Ureter (tissue), 1 donor: ENCODE measurements at regions not wholly inside any gene's neighbourhood (a gene's known extent, or its start where the extent isn't known, plus 50 kb on each side); places are given as distances from the start of the nearest gene placed in this dataset.

Experiments used
- DNase-seq: peaks from one replicate; pipeline ENCODE4 v3.0.0-alpha.2; 2020; ENCODE audit warnings: low spot score
- donor health status: DM: yes; HTN: yes; CAD: no.

DNA sequence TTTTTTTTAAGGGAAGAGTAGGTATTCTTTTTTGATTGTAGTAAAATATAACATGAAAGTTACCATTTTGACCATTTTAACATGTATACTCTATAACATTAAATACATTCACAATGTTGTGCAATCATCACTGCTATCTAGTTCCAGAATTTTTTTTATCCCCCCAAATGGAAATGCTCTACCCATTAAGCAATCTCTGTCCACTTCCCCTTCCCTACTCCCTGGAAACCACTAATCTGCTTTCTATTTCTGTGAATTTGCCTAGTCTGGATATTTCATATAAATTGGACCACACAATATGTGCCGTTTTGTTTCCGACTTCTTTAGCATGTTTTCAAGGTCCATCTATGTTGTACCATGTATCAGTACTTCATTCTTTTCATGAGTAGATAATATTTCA is 429.5 kb downstream of the TLE1 start:
- DNase-seq, result no peak

DNA sequence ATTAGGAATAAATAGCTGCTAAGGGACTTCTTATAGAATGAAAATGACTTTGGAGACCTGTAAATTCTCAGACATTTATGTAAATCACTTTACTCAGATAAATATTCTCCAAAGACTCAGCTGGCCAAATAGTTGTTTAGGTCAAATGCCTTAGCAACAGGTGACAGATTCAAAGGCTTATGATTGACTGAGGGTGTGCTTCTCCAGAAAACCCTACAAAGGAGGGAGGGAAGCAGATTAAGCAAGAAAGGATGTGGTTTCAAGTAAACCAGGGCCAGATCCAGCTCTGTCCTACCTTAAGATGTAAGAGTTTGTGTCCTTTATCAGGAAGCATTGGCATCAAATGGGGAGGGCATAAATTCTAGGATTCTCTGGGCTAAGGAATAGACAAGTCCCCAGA is 433.0 kb downstream of the TLE1 start:
- no peak for DNase-seq

DNA sequence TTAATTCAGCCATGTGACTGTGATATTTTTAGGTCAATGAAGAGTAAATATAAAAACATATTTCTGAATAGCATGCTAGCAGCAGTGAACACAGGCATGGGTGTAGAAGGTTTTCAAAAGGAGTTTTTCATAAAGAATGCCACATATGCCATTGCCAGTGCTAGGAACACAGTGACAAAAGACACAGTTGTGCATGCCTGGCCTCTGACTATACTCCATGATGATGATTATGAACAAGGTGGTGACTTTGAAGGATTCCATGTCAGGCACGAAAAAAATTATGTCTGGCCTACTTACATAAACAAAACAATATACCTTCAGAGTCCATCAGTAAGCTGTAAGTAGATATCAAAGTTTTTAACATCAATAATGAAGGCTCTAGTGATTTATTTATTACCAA is 438.7 kb downstream of the TLE1 start:
- DNase-seq, result no peak

DNA sequence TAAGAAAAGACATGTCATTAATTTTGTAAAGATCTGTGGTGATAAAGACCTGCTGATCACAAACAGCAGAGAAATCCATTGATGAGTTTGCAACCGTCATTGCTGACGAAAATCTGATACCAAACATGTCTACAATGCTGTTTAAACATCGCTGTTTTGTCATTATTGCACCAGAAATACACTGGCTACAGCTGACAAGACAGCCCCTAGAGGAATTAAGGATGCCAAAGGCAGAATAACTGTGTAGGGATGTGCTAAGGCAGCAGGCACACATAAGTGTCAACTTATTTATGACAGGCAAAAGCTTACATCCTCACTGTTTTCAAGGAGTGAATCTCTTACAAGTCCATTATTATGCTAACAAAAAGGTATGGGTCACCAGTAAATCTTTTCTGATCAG is 439.3 kb downstream of the TLE1 start:
- DNase-seq, result no peak

DNA sequence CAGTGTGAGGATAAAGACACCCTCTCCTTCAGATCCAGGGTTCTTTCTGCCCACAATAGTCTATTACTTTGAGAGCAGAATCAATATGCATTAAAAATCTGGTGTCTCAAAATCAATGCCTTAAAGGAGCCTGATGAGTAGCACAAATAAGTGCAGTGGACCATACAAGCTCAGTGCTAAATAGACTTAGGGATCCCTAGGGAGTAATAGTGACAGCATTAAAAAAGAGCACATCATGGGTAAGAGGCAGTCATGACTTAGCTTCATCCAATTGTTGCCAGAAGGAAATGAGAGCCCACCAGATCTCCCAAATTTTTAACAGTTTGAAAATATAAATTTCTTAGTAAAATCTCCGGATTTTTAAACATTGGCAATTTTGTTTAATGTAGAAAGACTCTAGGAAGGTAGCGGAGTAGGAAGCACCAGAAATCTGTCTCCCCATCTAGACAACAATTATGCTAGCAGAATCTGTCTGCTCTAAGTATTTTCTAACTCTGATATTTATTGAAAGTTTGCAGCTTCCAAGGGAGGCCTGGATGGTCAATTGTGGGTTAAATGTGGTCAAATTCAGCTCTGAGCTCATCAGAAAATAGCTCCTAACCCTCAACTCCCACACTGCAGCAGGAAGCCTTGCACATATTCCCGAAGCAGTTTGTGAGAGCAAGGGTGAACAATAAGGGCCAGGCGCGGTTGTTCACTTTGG is 443.9 kb downstream of the TLE1 start:
- DNase-seq, result no peak

DNA sequence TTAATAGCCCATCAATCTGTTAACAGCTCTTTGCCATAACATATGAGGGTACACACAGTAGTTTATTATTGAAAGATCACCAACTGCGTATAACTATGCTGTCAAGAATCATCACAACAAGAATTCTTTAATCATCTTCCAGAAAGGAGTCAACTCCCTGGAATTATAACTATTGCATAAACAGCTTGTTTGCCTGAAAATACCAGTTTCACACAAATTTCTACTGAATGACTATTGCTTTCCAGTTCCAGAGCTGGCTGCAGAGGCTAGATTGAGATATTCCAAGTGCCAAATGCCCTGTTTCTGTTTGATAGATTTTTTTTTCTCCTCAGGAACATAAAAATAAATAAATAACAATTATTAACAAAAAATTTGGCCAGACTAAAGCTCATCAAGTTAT is 444.7 kb downstream of the TLE1 start:
- DNase-seq, result no peak

DNA sequence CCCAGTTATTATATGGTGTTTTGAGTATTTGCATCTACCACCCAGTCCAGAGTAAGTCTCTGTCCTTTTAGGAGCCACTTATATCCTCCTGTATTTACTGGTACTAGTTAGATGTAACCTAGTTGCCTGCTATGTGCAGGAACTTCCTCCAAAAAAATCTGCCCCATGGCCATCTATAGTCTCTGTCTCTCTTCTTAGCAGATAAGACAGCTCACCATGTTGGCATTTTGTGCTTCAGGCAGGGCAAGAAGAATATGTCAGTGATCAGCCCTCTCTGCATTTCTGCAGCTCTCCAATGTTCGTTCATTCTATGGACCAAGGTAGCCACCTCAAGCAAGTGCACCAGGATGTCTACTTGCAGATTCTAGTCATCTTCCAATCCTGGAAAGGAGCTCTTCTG is 446.5 kb downstream of the TLE1 start:
- no peak for DNase-seq

DNA sequence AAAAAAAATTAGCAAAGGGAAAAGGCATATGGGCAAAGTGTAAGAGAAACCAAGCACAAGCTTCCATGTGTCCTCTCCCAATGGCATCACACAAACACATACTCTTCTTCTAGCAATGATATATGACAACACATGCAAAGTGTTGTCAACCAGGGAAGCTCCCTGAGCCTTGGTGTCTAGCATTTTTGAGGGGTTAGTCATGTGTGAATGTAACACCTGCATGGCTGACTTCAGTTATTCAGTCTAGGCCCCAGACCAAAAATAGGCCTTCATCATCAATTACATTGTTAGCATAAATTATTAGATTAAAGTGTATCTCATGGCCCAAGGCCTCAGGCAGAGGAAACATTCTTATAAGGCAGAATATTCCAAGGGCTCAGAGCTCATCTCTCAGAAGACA is 450.0 kb downstream of the TLE1 start:
- DNase-seq, result no peak

DNA sequence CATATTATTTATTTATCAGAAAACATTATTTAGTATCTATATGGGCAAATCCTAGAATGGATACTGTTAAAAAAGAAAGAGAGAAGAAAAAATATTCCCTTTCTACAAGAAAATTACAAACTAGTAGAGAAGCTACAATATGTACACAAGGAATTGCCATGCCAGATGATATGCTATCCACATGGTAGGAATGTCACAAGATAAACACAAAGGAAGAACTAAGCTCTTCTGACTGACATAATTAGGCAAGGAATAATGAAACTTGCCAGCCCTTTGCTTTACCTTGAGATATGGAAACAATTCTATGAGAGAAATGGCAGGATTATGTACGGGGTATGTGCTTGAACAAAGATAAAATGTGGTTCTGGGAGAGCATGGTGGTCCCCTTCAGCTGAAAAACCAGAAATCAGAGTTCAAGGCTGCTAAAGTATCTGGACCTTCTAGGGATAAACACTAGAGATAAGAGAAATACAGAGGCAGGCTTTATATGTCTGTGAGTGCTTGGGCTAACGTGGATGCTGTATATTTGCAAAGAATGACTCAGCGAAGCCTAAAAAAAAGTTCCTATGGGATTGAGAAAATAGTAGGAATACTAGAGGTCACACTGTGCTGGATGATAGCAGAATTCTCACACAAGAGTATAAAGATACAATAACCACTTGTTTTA is 451.6 kb downstream of the TLE1 start:
- DNase-seq, result no peak

DNA sequence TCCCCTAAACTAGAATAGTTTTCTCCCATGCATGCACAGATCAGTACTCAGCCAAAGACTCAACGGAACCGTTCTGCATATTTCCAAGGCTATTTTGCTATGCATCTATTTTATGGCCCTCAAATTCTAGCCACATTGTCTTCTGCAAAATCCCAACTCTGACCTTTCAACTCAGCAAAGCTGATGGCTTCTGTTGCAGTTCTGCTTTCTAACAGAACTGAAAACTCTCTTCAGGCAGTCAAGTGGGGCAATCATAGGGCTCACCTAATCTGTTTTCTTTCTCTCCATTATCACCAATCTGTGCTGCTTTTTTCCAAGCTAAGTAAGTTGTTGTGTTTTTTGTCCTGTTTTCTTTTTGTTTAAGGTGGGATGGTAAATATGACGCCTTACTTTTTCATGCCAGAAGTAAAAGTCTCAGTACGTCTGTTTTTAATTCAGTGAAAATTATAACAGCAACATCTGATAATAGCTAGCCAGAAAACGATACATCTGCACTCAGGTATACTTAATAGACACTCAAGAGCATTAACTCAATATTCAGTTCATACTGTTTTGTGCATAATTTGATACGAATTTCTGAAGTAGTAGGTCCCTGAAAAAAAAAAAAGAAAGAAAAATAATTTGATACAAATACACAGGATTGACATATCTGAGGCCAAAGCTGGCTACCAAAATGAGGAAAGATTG is 454.3 kb downstream of the TLE1 start:
- no peak for DNase-seq

DNA sequence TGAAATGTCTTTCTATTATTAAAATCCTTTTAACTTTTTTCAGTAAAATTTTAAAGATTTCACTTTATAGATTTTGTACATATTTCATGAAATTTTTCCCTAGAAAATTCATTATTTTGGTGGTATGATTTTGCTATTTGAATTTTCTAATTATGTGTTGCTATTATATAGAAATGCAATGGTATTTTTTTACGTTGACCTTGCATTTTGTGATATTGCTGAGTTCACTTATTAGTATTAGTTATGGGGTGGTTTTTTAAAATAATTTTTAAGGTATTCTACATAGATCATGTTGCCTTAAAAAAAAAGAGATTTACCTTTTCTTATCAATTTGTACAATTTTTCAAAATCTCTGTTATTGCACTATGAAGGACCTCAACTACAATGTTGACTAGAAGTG is 458.3 kb downstream of the TLE1 start:
- no peak for DNase-seq

DNA sequence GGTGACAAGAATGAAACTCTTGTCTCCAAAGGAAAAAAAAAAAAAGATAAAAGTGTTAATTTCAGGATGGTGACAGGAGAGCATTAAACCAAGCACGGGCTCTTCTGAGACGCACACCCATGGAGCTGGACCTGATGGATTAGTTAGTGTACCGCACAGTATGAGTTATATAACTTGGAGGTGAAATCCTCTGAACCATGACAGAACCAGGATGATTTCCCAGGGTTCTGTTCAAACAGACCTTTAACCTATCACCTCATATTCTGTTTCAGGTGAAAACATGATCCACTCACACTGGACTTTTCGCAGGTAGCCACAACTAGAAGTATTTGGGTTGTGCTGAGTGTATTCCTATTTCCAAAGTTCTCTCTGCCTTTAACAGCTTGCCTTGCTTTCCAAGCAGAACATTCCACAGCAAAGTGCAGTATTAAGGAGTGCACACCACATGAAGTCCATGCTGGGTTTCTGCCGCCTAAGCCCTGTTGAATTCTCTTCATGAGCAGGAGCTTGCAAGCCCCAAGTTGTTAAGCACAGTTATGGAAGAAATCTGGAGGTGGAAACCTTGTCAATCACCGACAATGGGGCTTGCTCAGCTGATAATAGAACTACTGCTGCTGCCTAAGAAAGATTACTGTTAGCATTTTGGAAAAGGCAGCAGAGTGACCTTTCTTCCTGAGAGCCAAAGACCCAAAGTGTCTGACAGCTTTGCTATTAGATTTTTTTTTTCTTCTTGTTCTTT is 461.7 kb downstream of the TLE1 start:
- no peak for DNase-seq

DNA sequence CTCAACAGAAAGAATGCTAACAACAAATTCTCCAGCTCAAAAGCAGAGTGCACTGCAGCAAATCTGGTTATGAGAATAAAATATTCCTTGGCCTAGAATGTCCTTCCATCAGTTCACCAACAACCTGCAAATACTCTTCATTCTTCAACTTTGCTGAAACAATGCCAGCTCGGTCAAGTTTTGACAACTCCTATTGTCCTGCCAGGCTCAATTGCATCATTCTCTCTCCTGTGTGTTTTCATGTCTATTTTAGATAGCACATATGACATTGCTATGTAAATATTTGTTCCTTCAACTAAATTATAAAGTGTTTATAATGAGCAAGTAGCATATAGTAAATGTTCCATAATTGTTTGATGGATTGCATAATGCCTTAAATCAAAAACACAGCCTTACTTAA is 463.8 kb downstream of the TLE1 start:
- DNase-seq, result no peak

DNA sequence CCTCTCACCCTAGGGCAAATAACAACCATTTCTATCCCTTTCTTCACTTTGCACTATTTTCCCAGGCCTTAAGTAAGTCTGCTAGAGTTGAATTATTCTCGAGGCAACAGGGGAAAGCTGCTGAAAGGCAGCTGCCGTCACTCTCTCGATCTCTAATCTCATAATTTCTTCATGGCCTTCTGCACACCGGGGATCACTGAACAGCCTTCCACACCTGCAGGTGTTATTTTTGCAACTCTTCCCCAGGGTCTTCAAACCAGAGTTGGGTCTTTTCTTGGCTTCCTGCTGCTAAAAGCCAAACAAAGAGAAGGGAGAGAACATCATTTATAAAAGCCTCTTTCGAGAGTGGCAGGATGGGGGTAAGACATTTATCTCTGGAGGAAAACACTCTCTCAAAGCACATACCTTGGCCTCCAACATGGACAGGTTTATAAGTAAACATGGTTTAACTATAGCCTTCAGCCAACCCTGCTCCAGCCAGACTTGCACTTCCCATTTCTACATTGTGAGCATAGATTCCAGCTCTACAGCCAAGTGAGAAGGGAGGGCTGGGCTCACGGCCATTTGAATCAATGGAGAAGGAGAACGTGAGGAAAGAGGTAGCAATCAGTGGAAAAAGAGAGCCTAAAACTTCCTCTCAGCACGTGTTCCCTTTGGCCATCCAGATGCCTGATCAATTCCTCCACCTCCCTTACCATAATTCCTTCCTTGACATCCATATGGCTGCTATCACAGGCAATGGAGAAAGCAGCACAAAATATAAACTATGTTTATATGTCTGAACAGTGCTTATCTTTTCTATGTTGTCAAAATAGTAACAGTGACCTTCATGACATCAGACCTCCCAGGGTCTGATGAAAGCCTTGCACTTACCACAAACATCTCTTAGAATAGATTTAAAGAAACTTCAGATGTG is 464.9 kb downstream of the TLE1 start:
- no peak for DNase-seq

DNA sequence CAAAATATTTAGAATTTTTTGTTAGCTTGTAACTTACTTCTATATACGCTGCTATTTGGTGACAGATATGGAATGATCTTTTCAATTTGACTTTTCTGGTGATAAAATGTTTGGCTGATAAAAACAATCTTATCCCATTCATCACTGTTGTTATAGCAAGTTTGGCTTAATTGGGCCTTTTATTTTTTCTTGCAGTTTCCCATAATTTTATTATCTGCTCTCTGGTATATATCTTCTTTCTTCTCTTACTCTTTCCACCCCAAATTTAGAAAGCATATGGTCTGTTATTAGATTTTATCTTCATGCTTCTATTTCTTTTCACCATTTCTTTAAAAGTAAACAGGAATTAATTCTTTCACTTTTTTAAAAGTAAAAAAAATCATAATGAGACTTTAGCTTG is 474.4 kb downstream of the TLE1 start:
- DNase-seq, result no peak

DNA sequence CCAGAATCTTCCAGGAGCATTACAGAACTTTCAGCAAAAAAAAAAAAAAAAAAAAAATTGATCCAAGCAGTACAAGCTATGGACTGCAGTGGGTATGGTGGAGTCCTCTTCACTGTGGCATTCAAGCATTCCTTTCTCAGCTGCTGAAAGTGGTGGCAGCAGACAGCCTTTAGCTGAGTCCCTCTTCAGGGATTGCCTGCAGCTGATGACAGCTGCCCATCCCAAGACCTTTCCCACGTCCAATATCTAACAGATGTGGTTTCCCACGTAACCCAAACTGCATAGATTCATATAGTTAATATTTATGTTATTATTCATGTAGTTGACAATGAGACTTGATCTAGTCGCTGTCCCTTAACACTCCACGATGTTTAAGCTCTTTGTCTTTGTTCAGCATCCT is 475.9 kb downstream of the TLE1 start:
- no peak for DNase-seq

DNA sequence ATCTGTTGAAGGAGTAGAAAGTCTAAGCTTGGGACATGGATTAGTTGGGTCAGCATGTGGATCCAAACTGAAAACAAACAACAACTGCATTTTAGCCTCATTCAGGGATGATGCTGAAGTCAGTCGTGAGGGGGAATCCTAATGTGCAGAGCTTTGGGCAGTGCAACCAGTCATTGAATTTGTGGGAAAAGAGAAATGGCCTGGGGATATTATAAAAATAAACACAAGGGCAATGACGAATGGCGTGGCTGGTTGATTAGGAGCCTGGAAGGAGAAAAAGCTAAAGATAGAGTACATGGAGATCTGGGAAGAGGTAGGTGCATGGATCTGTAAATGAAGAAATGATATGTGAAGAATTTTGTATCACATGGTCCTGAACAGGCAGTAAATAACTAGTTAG is 477.6 kb downstream of the TLE1 start:
- no peak for DNase-seq

DNA sequence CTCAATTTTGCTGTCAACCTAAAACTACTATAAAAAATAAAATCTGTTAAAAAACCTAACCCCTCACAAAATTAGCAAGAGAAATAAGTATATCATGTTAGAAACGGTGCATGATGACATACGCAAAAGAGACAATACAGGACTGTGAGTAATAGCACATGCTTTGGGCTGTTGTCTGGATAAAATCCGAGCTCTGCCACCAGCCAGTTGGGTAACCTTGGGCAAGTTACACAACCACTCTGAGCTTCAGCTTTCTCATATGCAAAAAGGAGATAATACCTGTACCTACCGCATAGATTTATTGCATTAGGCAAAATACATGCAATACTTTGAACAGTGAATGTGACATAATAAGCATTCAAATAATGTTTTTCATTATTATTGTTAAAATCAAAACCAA is 481.7 kb downstream of the TLE1 start:
- no peak for DNase-seq

DNA sequence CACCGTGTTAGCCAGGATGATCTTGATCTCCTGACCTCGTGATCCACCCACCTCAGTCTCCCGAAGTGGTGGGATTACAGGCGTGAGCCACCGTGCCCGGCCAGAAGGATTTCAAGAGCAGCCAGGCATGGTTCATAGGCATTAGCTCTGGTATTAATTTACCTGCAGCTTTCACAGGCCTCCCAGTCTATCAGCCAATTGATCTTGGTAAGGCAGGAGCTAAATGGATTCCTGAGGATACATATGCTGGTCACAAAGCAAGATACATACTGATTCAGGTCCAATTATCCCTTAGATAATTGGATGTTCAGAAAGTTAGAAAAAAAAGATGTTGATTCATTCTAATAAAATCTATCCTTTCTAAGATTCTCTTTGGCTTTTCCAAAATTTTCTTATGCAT is 487.1 kb downstream of the TLE1 start:
- no peak for DNase-seq

DNA sequence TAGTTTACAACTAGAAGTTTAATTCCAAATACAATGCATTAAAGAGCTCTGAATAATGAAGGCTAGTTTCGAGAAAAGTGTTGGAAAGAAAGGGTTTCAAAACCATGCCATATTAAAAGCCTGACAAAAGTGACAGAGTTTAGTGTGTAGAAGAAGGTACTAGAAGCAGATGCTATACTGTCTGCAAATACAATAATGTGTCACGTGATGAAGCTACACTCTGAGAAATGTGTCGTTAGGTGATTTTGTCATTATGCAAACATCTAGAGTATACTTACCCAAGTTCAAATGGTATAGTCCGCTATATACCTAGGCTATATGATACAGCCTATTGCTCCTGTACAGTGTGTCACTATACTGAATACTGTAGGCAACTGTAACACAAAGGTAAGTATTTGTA is 494.1 kb downstream of the TLE1 start:
- no peak for DNase-seq
